Panc1 (cell line): ENCODE measurements at regions not wholly inside any gene's neighbourhood (a gene's known extent, or its start where the extent isn't known, plus 50 kb on each side); places are given as distances from the start of the nearest gene placed in this dataset.

Experiments used
- CTCF ChIP-seq: fragments of 450-650 bp; IDR thresholded peaks from 2 replicates; pipeline ENCODE4 v1.5.1; 2017; ENCODE audit warnings: mild to moderate bottlenecking
- POLR2AphosphoS5 ChIP-seq: IDR thresholded peaks from 2 replicates; pipeline ENCODE4 v1.6.1; 2012; ENCODE audit warnings: mild to moderate bottlenecking, low read depth, low read length, moderate library complexity
- REST ChIP-seq, 2 experiments: IDR thresholded peaks; 2 replicates each; pipeline ENCODE4 v1.6.1; 2011 to 2012; ENCODE audit warnings: low read depth in 2 of 2, control low read depth in 1 of 2, low read length in 1 of 2, mild to moderate bottlenecking in 1 of 2, moderate library complexity in 1 of 2; ENCODE audit not compliant: insufficient read depth in 1 of 2
- SIN3A ChIP-seq: IDR thresholded peaks from 2 replicates; pipeline ENCODE4 v1.6.1; 2012; ENCODE audit warnings: low read depth, mild to moderate bottlenecking, low read length, moderate library complexity, borderline replicate concordance; ENCODE audit not compliant: insufficient read depth

GRCh38 chr17:14776791-14777190 lies 475.9 kb downstream of the HS3ST3B1 start:
- TF ChIP-seq CTCF = no peak
- no peak for TF ChIP-seq REST (IDR thresholded peaks at IDR 0.05; ENCODE audit: insufficient read depth in 1 of 2, low read depth in 2 of 2, low read length in 1 of 2)
- no peak for TF ChIP-seq POLR2AphosphoS5
- no peak for TF ChIP-seq SIN3A
